CD4-positive, alpha-beta T cell treated with Interleukin-4 for 1 hour (primary cell): ENCODE measurements at regions not wholly inside any gene's neighbourhood (a gene's known extent, or its start where the extent isn't known, plus 50 kb on each side); places are given as distances from the start of the nearest gene placed in this dataset.
"Not testable (repeated sequence)": the region's sequence is repeated elsewhere in the genome, so short reads cannot be mapped to it uniquely, and the experiment has no call there.

Experiments used
- DNase-seq, 2 donors: peaks; one replicate each; pipeline ENCODE4 v3.0.0-alpha.2; 2020 to 2022

DNA sequence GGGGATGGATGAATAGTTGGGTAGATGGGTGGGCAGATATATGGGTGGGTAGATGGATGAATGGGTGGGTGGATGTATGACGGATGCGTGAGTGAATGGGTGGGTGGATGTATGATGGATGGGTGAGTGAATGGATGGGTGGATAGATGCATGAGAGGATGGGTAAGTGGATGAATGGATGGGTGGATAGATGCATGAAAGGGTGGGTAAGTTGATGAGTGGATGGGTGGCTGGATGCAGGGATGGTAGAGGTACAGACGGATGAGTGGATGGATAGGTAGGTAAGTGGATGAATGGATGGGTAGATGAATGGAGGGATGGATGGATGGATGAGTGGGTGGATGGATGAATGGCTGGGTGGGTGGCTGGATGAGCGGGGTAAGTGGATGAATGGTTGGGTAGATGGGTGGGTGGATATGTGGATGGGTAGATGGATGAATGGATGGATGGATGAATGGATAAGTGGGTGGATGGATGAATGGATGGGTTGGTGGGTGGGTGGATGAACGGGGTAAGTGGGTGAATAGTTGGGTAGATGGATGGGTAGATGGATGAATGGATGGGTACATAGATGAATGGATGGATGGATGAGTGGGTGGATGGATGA is 208.9 kb downstream of the NPIPB11 start:
- DNase-seq: not testable (repeated sequence)

- DNase-seq: not testable (repeated sequence)
Measured at GRCh38 chr16:29196746-29197145, 209.8 kb downstream of the NPIPB11 start.

- DNase-seq: not testable (repeated sequence)
Measured at GRCh38 chr16:29195116-29195872, 210.4 kb downstream of the LAT start.

GRCh38 chr16:29194185-29194844 is 209.5 kb downstream of the LAT start:
- DNase-seq: not testable (repeated sequence)

DNA sequence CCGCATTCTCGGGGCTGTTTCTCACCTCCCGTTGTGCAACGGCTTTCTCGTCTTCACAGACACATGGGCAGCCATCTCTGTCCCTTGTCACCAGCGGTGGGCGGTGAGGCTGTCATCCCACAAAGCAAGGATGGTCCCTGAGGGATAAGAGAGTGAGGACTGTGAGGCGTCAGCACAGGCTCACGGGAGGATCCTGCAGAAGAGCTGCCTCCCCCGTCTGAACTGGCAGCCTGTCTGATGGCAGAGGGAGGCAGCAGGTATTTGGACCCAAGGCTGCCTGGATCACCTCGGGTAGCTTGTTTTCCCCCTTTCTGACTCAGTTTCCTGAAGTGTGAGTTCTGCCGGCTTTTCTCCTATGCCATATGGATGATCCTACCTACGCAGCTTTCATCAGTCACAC is 208.8 kb downstream of the LAT start:
- DNase-seq: not testable (repeated sequence)

- DNase-seq: not testable (repeated sequence)
Measured at GRCh38 chr16:29193248-29193574, 208.4 kb downstream of the LAT start.

GRCh38 chr16:29192329-29193247 is 207.7 kb downstream of the LAT start:
- DNase-seq: no peak

DNA sequence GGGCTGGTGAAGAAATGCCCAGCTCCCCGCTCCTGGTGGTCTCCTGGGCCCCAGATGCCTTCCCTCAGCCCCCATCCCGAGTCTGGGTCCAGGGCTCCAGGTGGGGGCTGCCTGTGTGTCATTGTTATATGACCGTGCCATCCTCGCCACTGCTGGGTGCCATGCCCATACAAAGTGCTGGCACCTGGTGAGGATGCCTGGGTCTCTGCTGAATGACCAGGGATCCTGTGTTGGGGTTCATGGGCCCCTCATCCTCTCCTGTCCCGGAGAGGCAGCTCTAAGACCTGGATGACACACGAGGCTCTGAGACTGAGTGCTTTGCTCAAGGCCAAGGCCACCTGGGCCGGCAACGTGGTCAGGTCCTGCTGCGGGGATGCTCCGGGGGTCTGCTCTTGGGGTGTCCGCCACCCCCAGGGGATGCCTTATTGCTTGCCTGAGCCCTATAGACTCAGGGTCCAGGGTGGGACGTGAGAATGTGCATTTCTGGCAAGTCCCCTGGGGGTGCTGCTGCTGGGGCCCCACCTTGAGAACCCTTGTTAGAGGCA is 206.9 kb downstream of the LAT start:
- DNase-seq: not testable (repeated sequence)

- DNase-seq: not testable (repeated sequence)
Measured at GRCh38 chr16:29190553-29191431, 205.9 kb downstream of the LAT start.

DNA sequence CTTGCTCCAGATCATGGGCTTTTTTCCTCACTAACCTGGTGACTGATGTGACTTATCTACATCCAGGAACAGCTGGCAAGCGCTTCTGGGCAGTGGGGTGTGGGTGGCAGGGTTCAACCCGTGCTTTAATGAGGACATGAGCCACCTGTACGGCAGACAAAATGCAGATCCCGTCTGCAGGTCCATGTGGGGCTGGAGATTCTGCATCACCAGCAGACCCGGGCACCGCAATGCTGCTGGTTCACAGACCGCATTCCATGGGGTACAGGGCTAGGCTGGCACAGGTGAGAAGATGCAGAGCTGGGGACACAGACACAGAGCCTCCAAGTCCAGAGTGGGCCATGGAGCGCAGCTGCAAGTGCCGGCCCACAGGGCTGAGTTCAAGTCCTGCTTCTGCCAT is 204.0 kb downstream of the LAT start:
- DNase-seq: not testable (repeated sequence)

DNA sequence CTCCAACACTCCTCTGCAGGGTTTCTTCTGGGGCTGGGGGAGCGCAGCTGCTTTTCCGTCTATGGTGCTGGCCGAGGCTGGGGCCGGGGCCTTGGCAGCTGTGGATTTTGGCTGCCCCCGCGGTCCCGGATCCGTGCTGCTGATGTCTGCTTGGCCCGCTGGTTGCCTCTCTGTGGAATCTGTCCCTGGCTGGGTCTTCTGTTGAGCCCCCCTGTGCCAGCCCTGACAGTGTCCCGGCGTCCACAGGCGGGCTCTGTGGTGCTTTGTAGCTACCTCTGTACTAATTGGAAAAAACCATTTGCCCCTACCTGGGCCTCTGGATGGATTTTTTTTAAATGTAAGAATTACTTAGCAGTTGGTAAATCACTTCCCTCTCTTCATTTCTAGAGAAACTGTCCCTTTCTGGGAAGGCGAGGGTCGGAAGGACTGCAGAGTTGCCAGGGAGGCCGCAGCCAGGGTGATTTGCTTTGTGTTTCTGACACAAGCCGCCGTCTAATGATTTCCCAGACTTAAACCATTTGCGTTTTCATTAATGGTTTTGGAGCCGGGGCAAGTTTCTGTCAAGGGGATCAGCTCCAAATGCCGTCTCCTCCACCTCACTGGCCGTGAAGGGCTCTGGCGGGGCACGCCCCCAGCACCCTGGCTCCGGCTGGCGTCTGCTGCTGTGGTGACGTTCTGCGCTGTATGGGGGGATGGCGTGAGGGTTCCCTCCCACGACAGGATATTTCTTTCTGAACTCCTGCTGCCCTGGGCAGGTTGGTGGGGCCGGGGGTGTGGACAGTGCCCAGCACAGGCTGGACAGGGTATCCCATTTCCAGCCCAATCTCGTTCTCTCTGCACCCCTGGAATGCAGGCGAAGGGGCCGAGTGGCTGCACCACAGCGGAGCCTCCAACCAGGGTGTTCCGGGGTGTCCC is 201.7 kb downstream of the LAT start:
- DNase-seq: not testable (repeated sequence)

DNA sequence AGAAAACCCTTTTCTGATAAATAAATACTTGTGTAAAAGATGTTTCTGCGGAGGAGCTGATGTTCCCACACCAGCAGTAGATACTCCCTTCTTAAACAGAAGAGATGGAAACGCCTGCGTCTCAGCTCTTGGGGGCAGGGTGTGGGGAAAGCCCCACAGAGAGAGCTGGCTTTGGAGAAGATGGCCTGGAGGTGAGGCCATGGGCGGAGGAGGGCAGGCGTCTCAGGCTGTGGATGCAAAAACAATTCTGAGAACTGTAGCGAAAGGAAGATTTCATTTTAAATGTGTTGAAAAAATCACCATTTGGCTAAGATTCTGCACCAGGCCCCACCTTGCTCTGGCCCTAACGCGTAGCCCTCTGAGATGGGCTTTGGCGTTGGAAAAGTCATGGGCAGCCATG is 201.0 kb downstream of the LAT start:
- not testable (repeated sequence) for DNase-seq

DNA sequence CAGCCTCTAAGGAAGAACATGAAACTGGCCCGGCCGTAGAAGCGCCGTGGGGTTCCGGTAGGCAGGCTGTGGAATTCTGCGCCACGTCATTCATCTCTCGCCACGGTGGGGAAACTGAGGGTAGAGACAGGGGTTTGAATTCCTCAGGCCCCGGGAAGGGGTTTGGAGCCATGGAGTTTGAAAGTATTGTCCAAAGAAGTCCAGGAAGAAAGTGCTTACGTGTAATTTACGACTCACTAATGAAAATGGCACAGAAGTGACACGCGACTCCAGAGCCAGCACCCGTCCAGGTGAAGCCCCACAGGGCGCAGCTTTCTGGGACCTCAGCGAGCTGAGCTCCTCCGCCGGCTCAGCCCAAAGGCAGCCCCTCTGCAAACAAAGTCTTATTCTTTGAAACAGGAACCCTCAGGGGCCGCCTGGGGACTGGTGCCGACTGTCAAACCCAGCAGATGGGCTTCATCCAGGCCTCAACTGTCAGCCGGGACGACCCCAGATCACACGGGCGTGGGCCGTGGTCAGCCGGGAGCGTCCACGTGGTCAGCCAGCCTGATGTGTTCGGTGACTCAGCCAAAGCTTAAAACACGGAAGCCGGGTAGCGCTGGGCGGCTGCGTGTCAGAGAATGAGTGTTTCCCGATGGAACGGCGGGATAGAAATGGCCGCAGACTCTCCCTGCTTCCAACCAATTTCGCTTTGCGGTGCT is 200.0 kb downstream of the LAT start:
- not testable (repeated sequence) for DNase-seq

- DNase-seq: not testable (repeated sequence)
Measured at GRCh38 chr16:29182940-29183868, 198.4 kb downstream of the LAT start.

GRCh38 chr16:29182501-29182900 is 197.6 kb downstream of the LAT start:
- DNase-seq: no peak

DNA sequence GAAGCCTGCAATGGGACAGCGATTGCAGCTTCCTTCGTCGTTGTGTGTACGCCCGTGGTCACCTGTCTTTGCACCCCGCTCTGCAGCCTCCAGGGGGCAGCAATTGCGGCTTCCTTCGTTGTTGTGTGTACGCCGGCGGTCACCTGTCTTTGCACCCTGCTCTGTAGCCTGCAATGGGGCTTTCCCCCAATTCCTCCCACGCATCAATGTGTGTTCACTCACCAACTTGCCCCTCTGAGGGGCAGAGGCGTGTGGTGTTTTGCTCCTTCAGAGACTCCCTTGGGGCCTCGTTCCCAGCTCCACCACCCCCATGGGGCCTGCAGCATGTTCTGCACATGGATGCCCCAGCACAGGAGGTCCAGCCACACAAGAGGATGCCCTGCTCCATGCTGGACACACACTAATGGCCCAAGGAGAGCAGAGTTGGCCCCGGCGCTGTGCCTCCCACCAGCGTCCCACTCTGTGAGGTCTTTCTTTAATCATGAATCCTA is 197.1 kb downstream of the LAT start:
- DNase-seq: not testable (repeated sequence)

GRCh38 chr16:29181254-29181780 is 196.5 kb downstream of the LAT start:
- DNase-seq: not testable (repeated sequence)

GRCh38 chr16:29180206-29180600 is 195.4 kb downstream of the LAT start:
- DNase-seq: not testable (repeated sequence)
